ENCODE measurements at regions not wholly inside any gene's neighbourhood (a gene's known extent, or its start where the extent isn't known, plus 50 kb on each side); places are given as distances from the start of the nearest gene placed in this dataset.

DNA sequence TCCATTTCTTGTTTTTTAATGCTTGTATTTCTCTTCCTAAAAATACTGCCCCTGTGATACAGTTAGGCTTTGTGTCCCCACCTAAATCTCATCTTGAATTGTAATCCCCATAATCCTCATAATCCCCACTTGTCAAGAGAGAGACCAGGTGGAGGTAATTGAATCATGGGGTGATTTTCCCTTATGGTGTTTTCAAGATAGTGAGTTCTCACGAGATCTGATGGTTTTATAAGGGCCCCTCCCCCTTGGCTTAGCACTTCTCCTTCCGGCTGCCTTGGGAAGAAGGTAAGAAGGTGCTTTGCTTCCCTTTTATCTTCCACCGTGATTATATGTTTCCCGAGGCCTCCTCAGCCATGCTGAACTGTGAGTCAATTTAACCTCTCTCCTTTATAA, 227.4 kb downstream of the MAN2A1 start:
- Histone ChIP-seq H3K27ac (ENCODE audit: low read depth, low read length, severe bottlenecking) (no peak overlapping the region), H3K4me3 (ENCODE audit: extremely low read depth, insufficient read depth, low read length, poor library complexity, severe bottlenecking) (no peak overlapping the region)
- 50 to 80% methylated on average over 1 to 2 of the region's 4 CpGs for WGBS, 2 experiments (ENCODE audit: insufficient coverage in 2 of 2)

DNA sequence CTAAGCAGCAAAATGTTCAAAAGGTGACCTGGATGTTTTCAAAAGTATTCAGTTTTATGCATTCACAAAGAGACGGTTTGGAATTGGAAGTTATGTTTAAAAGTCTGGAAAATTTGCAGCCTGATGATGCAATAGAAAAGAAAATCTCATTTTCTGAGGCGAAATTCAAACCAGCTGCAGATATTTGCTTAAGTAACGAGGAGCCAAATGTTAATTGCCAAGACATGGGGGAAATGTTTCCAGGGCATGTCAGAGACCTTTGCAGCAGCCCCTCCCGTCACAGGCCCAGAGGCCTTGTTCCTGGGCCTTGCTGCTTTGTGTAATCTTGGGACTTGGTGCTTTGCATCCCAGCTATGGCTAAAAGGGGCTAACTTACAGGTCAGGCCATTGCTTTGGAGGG, 228.2 kb downstream of the MAN2A1 start:
- Histone ChIP-seq H3K4me3 (ENCODE audit: extremely low read depth, insufficient read depth, low read length, poor library complexity, severe bottlenecking) (no peak overlapping the region), H3K4me1 (ENCODE audit: control insufficient read depth, insufficient read depth, low read length, poor library complexity, severe bottlenecking) (no peaks in the 10 kb centered on the region), H3K36me3 (ENCODE audit: control insufficient read depth, insufficient read depth, low read length) (no peaks in the 10 kb centered on the region), H3K9me3 (ENCODE audit: control insufficient read depth, low read length) (no peaks in the 10 kb centered on the region), H3K27ac (ENCODE audit: low read depth, low read length, severe bottlenecking) (no peak overlapping the region)
- WGBS, 2 experiments (ENCODE audit: insufficient coverage in 2 of 2), result 88 to 96% methylated on average over 3 to 4 of the region's 4 CpGs

More for the DNA sequence above, 227.4 kb downstream of the MAN2A1 start:
- H3K4me1 ChIP-seq (ENCODE audit: control insufficient read depth, insufficient read depth, low read length, poor library complexity, severe bottlenecking), result no peaks in the 10 kb centered on the region
- no peaks in the 10 kb centered on the region for H3K36me3 ChIP-seq (ENCODE audit: control insufficient read depth, insufficient read depth, low read length)
- no peaks in the 10 kb centered on the region for H3K9me3 ChIP-seq (ENCODE audit: control insufficient read depth, low read length)

DNA sequence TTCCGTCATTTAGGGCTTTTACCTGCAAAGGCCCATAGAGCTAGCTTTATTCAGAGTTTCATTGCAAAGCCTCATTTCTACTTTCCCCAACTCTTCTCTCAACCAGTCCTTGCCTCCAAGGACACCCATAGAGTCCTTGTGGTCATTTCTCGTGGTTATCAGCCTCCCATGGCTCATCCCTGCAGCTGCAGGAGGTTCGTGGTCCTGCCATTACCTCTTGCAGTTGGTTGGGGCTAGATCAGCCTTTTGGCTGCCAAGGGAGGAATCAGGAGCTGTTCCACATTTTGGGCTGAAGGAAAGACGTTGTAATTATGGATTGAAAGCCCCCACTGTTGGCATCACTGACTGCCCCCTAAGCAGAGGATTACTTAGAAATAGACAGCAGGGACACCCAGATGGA, 231.0 kb downstream of the MAN2A1 start:
- no peak overlapping the region for H3K4me3 ChIP-seq (ENCODE audit: extremely low read depth, insufficient read depth, low read length, poor library complexity, severe bottlenecking)
- H3K27ac ChIP-seq (ENCODE audit: low read depth, low read length, severe bottlenecking), result no peak overlapping the region
- H3K4me1 ChIP-seq (ENCODE audit: control insufficient read depth, insufficient read depth, low read length, poor library complexity, severe bottlenecking), result no peaks in the 10 kb centered on the region
- H3K9me3 ChIP-seq (ENCODE audit: control insufficient read depth, low read length), result no peaks in the 10 kb centered on the region
- no peaks in the 10 kb centered on the region for H3K36me3 ChIP-seq (ENCODE audit: control insufficient read depth, insufficient read depth, low read length)
- 70 to 79% methylated on average over 3 of the region's 4 CpGs for WGBS, 2 experiments (ENCODE audit: insufficient coverage in 2 of 2)

DNA sequence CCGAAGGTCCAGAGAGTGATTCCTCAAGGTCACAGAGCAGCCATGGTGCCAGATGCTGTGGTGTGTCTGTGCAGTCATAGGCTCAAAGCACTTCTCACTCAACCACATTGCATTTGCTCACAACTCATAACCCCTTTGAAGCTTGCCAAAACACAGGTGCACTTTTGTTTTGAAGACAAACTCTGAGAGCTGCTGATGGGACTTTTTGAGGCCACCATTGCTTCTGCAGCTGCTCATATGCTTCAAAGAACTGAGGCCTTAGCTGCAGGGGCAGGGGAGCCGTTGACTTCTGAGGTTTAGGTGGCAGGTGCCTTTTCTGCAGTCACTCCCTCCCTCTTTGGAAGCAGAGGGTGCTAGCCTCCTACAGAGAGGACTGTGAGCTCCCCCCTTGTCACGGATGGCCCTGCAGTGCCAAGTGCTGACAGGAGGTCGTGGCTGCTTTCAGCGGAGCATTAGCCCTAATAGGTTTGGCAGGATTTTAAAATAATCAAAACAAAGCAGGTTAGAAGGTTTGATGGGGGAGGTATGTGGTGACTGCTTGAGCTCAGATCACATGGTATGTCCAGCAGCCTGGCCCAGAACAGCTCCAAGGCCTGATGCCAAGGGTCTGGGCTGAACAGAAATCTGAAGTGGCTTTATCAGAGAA, 232.1 kb downstream of the MAN2A1 start:
- WGBS, 2 experiments (ENCODE audit: insufficient coverage in 2 of 2), result 70 to 86% methylated on average over 2 to 3 of the region's 5 CpGs

DNA sequence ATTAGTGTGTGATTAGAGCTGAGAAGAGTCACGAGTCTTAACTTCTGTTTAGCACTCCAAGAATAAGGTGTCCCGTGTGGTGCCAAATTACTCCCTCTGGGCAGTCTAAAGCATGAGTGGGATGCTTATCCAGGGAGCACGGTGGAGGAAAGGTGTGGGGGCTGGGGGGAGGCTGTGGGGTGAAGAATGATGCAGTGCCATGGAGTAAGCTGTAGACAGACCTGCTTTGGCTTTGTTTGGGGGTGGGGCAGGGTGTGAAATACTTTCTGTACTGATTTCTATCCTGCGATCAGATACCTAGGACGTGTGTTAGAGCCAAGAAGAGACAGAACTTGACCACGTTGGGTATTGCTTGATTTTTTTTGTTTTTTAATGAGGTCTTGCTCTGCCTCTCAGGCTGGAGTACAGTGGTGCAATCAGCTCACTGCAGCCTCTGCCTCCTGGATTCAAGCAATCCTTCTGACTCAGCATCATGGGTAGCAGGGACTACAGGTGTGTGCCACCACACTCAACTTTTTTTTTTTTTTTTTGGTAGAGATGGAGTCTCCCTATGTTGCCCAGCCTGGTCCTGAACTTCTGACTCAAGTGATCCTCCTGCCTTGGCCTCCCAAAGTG, 232.8 kb downstream of the MAN2A1 start:
- H3K4me1 ChIP-seq (ENCODE audit: control insufficient read depth, insufficient read depth, low read length, poor library complexity, severe bottlenecking), result no peaks in the 10 kb centered on the region
- H3K27ac ChIP-seq (ENCODE audit: low read depth, low read length, severe bottlenecking), result no peak overlapping the region
- WGBS, 2 experiments (ENCODE audit: insufficient coverage in 2 of 2), result 74 to 81% methylated on average over 5 to 6 of the region's 6 CpGs
- H3K4me3 ChIP-seq (ENCODE audit: extremely low read depth, insufficient read depth, low read length, poor library complexity, severe bottlenecking), result no peak overlapping the region
- no peaks in the 10 kb centered on the region for H3K9me3 ChIP-seq (ENCODE audit: control insufficient read depth, low read length)
- H3K36me3 ChIP-seq (ENCODE audit: control insufficient read depth, insufficient read depth, low read length), result no peaks in the 10 kb centered on the region

More for the DNA sequence above, 232.1 kb downstream of the MAN2A1 start:
- Histone ChIP-seq H3K36me3 (ENCODE audit: control insufficient read depth, insufficient read depth, low read length) (no peaks in the 10 kb centered on the region), H3K9me3 (ENCODE audit: control insufficient read depth, low read length) (no peaks in the 10 kb centered on the region), H3K4me1 (ENCODE audit: control insufficient read depth, insufficient read depth, low read length, poor library complexity, severe bottlenecking) (no peaks in the 10 kb centered on the region), H3K4me3 (ENCODE audit: extremely low read depth, insufficient read depth, low read length, poor library complexity, severe bottlenecking) (no peak overlapping the region), H3K27ac (ENCODE audit: low read depth, low read length, severe bottlenecking) (no peak overlapping the region)

DNA sequence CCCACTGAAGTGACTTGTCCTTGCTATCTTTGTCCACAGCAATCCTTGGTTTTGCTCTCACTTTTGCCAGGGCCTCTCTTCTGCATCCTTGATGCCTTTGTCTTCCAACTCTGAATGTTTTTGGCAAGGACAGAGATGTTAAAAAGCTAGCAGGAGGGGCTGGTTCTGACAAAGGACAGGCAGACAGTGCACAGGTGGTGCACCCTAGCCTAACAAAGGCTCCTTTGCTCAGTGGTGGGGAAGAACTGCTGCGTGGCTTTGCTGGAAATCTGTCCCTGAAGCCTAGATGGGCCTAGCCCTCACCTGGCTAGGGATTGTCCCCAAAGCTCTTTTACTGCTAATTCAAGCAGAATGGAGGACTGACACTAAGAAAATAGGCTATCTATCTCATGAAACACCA, 233.5 kb downstream of the MAN2A1 start:
- 80 to 100% methylated on average over 1 of the region's 1 CpG for WGBS, 2 experiments (ENCODE audit: insufficient coverage in 2 of 2)
- no peaks in the 10 kb centered on the region for H3K9me3 ChIP-seq (ENCODE audit: control insufficient read depth, low read length)
- H3K4me3 ChIP-seq (ENCODE audit: extremely low read depth, insufficient read depth, low read length, poor library complexity, severe bottlenecking), result no peak overlapping the region
- H3K36me3 ChIP-seq (ENCODE audit: control insufficient read depth, insufficient read depth, low read length), result no peaks in the 10 kb centered on the region
- H3K4me1 ChIP-seq (ENCODE audit: control insufficient read depth, insufficient read depth, low read length, poor library complexity, severe bottlenecking), result no peaks in the 10 kb centered on the region
- no peak overlapping the region for H3K27ac ChIP-seq (ENCODE audit: low read depth, low read length, severe bottlenecking)

DNA sequence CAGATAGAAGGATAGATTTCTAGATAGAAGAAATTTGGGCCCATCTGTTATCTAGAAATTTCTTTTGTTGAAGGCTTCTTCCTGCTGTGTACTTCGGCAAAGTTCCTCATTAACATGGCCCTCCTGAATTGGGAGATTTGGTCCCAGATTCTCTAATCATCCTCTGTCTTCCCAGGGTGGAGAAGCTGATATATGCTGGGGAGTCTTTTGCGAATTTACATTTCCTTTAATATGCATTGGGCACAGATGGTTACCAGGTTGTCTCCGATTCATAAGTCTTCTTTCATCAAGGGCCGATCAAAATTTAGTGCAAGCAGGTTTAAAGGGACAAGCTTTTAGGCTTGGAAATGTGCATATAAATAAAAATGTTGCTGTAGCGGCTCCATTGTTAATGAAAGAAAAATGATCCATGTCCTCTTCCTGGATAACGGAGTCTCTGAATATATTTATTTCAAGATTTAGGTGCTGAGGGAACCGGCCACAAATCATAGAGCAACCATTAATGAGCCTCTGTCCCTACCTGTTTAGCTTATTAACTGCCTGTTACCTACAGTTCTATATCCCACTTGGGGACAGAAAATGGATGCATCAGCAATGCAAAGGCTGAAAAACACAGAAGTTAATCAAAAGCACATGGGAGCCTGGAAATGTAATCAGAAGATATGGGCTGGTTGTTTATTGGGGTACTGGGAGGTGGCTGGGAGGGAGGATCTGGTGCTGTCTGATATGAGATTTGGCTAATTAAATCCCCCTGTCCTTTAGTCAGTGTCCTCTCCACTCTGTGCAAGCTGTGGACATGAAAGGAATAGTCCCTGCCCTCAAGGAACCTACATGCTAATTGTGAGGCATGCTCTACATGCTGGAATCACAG, 234.7 kb downstream of the MAN2A1 start:
- no peak overlapping the region for H3K4me3 ChIP-seq (ENCODE audit: extremely low read depth, insufficient read depth, low read length, poor library complexity, severe bottlenecking)
- H3K36me3 ChIP-seq (ENCODE audit: control insufficient read depth, insufficient read depth, low read length), result no peaks in the 10 kb centered on the region
- H3K27ac ChIP-seq (ENCODE audit: low read depth, low read length, severe bottlenecking), result no peak overlapping the region
- no peaks in the 10 kb centered on the region for H3K9me3 ChIP-seq (ENCODE audit: control insufficient read depth, low read length)
- 87 to 100% methylated on average over 1 to 4 of the region's 7 CpGs for WGBS, 2 experiments (ENCODE audit: insufficient coverage in 2 of 2)
- H3K4me1 ChIP-seq (ENCODE audit: control insufficient read depth, insufficient read depth, low read length, poor library complexity, severe bottlenecking), result no peaks in the 10 kb centered on the region

DNA sequence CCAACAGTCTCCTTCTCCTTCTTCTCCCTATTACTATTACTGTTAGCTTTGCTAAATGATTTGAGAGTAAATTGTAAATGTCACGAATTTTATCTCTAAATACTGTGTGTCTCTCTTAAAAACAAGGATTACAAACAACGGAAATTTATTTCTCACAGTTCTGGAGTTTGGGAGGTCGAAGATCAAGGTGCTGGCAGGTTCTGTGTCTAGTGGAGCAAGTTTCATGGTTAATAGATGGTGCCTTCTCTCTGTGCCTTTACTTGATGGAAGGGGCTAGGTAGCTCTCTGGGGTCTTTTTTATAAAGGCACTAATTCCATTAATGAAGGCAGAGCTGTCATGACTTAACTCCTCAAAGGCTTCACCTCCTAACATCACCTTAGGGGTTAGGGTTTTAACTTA, 237.9 kb downstream of the MAN2A1 start:
- Histone ChIP-seq H3K4me3 (ENCODE audit: extremely low read depth, insufficient read depth, low read length, poor library complexity, severe bottlenecking) (no peak overlapping the region), H3K36me3 (ENCODE audit: control insufficient read depth, insufficient read depth, low read length) (no peaks in the 10 kb centered on the region), H3K27ac (ENCODE audit: low read depth, low read length, severe bottlenecking) (no peak overlapping the region), H3K9me3 (ENCODE audit: control insufficient read depth, low read length) (no peaks in the 10 kb centered on the region), H3K4me1 (ENCODE audit: control insufficient read depth, insufficient read depth, low read length, poor library complexity, severe bottlenecking) (no peaks in the 10 kb centered on the region)
- WGBS, 2 experiments (ENCODE audit: insufficient coverage in 2 of 2), result 80% methylated on average over 1 of the region's 3 CpGs; no CpG with 5 or more reads in 1 of the 2 experiments

DNA sequence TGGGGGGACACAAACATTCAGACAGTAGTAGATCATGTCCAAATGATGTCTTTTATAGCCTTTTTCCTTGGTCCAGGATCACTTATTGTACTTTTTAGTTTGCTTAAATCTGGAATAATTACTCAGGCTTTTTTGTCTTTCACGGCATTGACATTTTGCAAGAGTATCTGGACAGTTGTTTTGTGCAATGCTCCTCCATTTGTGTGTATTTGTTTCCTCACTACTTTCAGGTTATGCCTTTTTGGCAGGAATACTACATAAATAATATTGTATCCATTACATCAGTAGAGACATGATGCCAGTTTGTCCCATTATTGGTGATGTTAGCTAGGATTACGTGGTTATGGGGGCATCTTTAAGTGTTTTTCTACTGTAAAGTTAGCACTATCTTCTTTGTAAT, 238.3 kb downstream of the MAN2A1 start:
- no peaks in the 10 kb centered on the region for H3K36me3 ChIP-seq (ENCODE audit: control insufficient read depth, insufficient read depth, low read length)
- no peak overlapping the region for H3K27ac ChIP-seq (ENCODE audit: low read depth, low read length, severe bottlenecking)
- no peak overlapping the region for H3K4me3 ChIP-seq (ENCODE audit: extremely low read depth, insufficient read depth, low read length, poor library complexity, severe bottlenecking)
- H3K4me1 ChIP-seq (ENCODE audit: control insufficient read depth, insufficient read depth, low read length, poor library complexity, severe bottlenecking), result no peaks in the 10 kb centered on the region
- no peaks in the 10 kb centered on the region for H3K9me3 ChIP-seq (ENCODE audit: control insufficient read depth, low read length)
- WGBS, 2 experiments (ENCODE audit: insufficient coverage in 2 of 2), result no CpG with 5 or more reads among the region's 2 CpGs

DNA sequence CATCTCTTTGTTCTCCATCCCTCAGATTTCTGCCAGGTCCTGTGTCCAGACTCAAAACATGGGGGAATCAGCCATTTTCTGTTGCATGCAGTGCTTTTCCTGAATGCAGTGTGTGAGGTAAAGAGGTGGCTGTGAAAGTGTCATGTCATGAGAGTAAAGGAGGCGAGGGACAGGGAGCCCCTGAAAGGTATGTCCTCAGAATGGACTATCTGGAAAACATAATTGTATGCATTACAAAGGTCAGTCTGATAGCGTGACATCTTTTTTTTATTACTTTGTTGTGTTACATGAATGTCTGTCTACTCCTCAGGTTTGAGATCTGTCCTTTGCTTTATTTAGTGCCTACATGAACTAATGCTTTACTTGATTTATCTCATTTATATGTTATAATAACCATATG, 239.1 kb downstream of the MAN2A1 start:
- Histone ChIP-seq H3K4me3 (ENCODE audit: extremely low read depth, insufficient read depth, low read length, poor library complexity, severe bottlenecking) (no peak overlapping the region), H3K27ac (ENCODE audit: low read depth, low read length, severe bottlenecking) (no peak overlapping the region), H3K4me1 (ENCODE audit: control insufficient read depth, insufficient read depth, low read length, poor library complexity, severe bottlenecking) (no peaks in the 10 kb centered on the region), H3K9me3 (ENCODE audit: control insufficient read depth, low read length) (no peaks in the 10 kb centered on the region), H3K36me3 (ENCODE audit: control insufficient read depth, insufficient read depth, low read length) (no peaks in the 10 kb centered on the region)
- WGBS, 2 experiments (ENCODE audit: insufficient coverage in 2 of 2), result 94 to 100% methylated on average over 1 to 2 of the region's 2 CpGs
